ENCODE measurements at regions not wholly inside any gene's neighbourhood (a gene's known extent, or its start where the extent isn't known, plus 50 kb on each side); places are given as distances from the start of the nearest gene placed in this dataset.
"Not testable (repeated sequence)": the region's sequence is repeated elsewhere in the genome, so short reads cannot be mapped to it uniquely, and the experiment has no call there.

- not testable (repeated sequence) for H3K9me3 Mint-ChIP-seq, H3K4me3 Mint-ChIP-seq, H3K36me3 Mint-ChIP-seq, DNase-seq, H3K27ac Mint-ChIP-seq, H3K27me3 Mint-ChIP-seq, H3K4me1 Mint-ChIP-seq
These were observed 99.2 kb downstream of the ZNF100 start for GRCh38 chr19:21668072-21668773.

- no peaks in the 10 kb centered on the region for H3K4me1 Mint-ChIP-seq
- H3K36me3 Mint-ChIP-seq, result peaks cover 13% of the 10 kb centered on the region
- H3K27me3 Mint-ChIP-seq, result no peaks in the 10 kb centered on the region
- DNase-seq, result no peak
- H3K4me3 Mint-ChIP-seq, result no peak overlapping the region
- H3K27ac Mint-ChIP-seq, result no peak overlapping the region
- peaks cover 25% of the 10 kb centered on the region for H3K9me3 Mint-ChIP-seq
These were observed 111.7 kb downstream of the ZNF100 start for GRCh38 chr19:21655540-21656126.

- not testable (repeated sequence) for DNase-seq, H3K27ac Mint-ChIP-seq, H3K4me3 Mint-ChIP-seq, H3K4me1 Mint-ChIP-seq, H3K27me3 Mint-ChIP-seq
- Mint-ChIP-seq H3K9me3 (peaks cover 42% of the 10 kb centered on the region), H3K36me3 (peaks cover 23% of the 10 kb centered on the region)
These were observed 115.9 kb downstream of the ZNF100 start for GRCh38 chr19:21651478-21651877.

- Mint-ChIP-seq H3K9me3 (peaks cover 11% of the 10 kb centered on the region), H3K36me3 (peaks cover 2% of the 10 kb centered on the region), H3K27ac (no peak overlapping the region)
These were observed 128.6 kb downstream of the ZNF100 start for GRCh38 chr19:21638776-21639175.

GRCh38 chr19:21626924-21627697, 121.7 kb downstream of the ZNF429 start:
- Mint-ChIP-seq H3K9me3 (peaks cover 4% of the 10 kb centered on the region), H3K4me1 (peaks cover 3% of the 10 kb centered on the region), H3K4me3 (no peak overlapping the region), H3K27ac (no peak overlapping the region), H3K36me3 (no peaks in the 10 kb centered on the region), H3K27me3 (no peaks in the 10 kb centered on the region)
- DNase-seq, result no peak

More at GRCh38 chr19:21638776-21639175, 128.6 kb downstream of the ZNF100 start:
- Mint-ChIP-seq H3K27me3 (no peaks in the 10 kb centered on the region), H3K4me1 (no peaks in the 10 kb centered on the region), H3K4me3 (no peak overlapping the region)
- DNase-seq, result no peak

- Mint-ChIP-seq H3K9me3 (peaks cover 4% of the 10 kb centered on the region), H3K27ac (no peak overlapping the region)
These were observed 120.7 kb downstream of the ZNF429 start for GRCh38 chr19:21626091-21626490.

GRCh38 chr19:21622920-21623319, 117.5 kb downstream of the ZNF429 start:
- no peak for DNase-seq
- Mint-ChIP-seq H3K27ac (no peak overlapping the region), H3K4me3 (no peak overlapping the region), H3K4me1 (peaks cover 3% of the 10 kb centered on the region), H3K36me3 (no peaks in the 10 kb centered on the region), H3K27me3 (no peaks in the 10 kb centered on the region), H3K9me3 (no peaks in the 10 kb centered on the region)

More at GRCh38 chr19:21626091-21626490, 120.7 kb downstream of the ZNF429 start:
- DNase-seq, result no peak
- Mint-ChIP-seq H3K27me3 (no peaks in the 10 kb centered on the region), H3K36me3 (no peaks in the 10 kb centered on the region), H3K4me3 (no peak overlapping the region), H3K4me1 (peaks cover 3% of the 10 kb centered on the region)

GRCh38 chr19:21621671-21622070, 116.3 kb downstream of the ZNF429 start:
- Mint-ChIP-seq H3K27ac (no peak overlapping the region), H3K36me3 (no peaks in the 10 kb centered on the region), H3K4me1 (peaks cover 3% of the 10 kb centered on the region), H3K27me3 (no peaks in the 10 kb centered on the region), H3K9me3 (no peaks in the 10 kb centered on the region), H3K4me3 (no peak overlapping the region)
- DNase-seq, result no peak

- peaks cover 4% of the 10 kb centered on the region for H3K9me3 Mint-ChIP-seq
- no peak overlapping the region for H3K27ac Mint-ChIP-seq
These were observed 112.4 kb downstream of the ZNF429 start for GRCh38 chr19:21617740-21618339.

GRCh38 chr19:21614776-21615175, 109.4 kb downstream of the ZNF429 start:
- DNase-seq, H3K27ac Mint-ChIP-seq, H3K36me3 Mint-ChIP-seq, H3K4me1 Mint-ChIP-seq, H3K4me3 Mint-ChIP-seq, H3K9me3 Mint-ChIP-seq, H3K27me3 Mint-ChIP-seq: not testable (repeated sequence)

More at GRCh38 chr19:21617740-21618339, 112.4 kb downstream of the ZNF429 start:
- H3K4me1 Mint-ChIP-seq, result no peaks in the 10 kb centered on the region
- H3K4me3 Mint-ChIP-seq, result no peak overlapping the region
- H3K36me3 Mint-ChIP-seq, result no peaks in the 10 kb centered on the region
- DNase-seq, result no peak
- no peaks in the 10 kb centered on the region for H3K27me3 Mint-ChIP-seq

GRCh38 chr19:21613201-21613600, 107.8 kb downstream of the ZNF429 start:
- H3K9me3 Mint-ChIP-seq, H3K4me1 Mint-ChIP-seq, DNase-seq, H3K27me3 Mint-ChIP-seq, H3K4me3 Mint-ChIP-seq, H3K27ac Mint-ChIP-seq, H3K36me3 Mint-ChIP-seq: not testable (repeated sequence)

- Mint-ChIP-seq H3K36me3 (no peaks in the 10 kb centered on the region), H3K27ac (no peak overlapping the region), H3K4me1 (no peaks in the 10 kb centered on the region), H3K9me3 (peaks cover 4% of the 10 kb centered on the region), H3K27me3 (no peaks in the 10 kb centered on the region), H3K4me3 (no peak overlapping the region)
- no peak for DNase-seq
These were observed 107.0 kb downstream of the ZNF429 start for GRCh38 chr19:21612403-21612872.

GRCh38 chr19:21611659-21612402, 106.4 kb downstream of the ZNF429 start:
- no peak for DNase-seq

GRCh38 chr19:21610787-21611186, 105.4 kb downstream of the ZNF429 start:
- no peaks in the 10 kb centered on the region for H3K27me3 Mint-ChIP-seq
- H3K9me3 Mint-ChIP-seq, result peaks cover 4% of the 10 kb centered on the region
- no peak for DNase-seq
- no peak overlapping the region for H3K4me3 Mint-ChIP-seq
- H3K27ac Mint-ChIP-seq, result no peak overlapping the region
- no peaks in the 10 kb centered on the region for H3K36me3 Mint-ChIP-seq
- H3K4me1 Mint-ChIP-seq, result no peaks in the 10 kb centered on the region

More at GRCh38 chr19:21611659-21612402, 106.4 kb downstream of the ZNF429 start:
- Mint-ChIP-seq H3K4me3 (no peak overlapping the region), H3K27me3 (no peaks in the 10 kb centered on the region), H3K27ac (no peak overlapping the region), H3K36me3 (no peaks in the 10 kb centered on the region), H3K9me3 (peaks cover 4% of the 10 kb centered on the region), H3K4me1 (no peaks in the 10 kb centered on the region)

Data from activated naive CD8-positive, alpha-beta T cell treated with anti-CD3 and anti-CD28 coated beads for 36 hours (primary cell).